Gastrocnemius medialis (tissue), 4 donors: ENCODE measurements at regions not wholly inside any gene's neighbourhood (a gene's known extent, or its start where the extent isn't known, plus 50 kb on each side); places are given as distances from the start of the nearest gene placed in this dataset.

Experiments
- POLR2A ChIP-seq, 2 donors: fragments of 450-650 bp; IDR thresholded peaks; one replicate each; pipeline ENCODE4 v1.6.1; 2017; ENCODE audit warnings: antibody characterized with exemption in 2 of 2, mild to moderate bottlenecking in 2 of 2, moderate library complexity in 2 of 2
- TF ChIP-seq, protein P1 (sequence below), 5 experiments: fragments of 450-650 bp in 3 of 5; fragments of 200-600 bp in 2 of 5; sonication (generic) in 2 of 5; IDR thresholded peaks in 4 of 5; conservative IDR thresholded peaks in 1 of 5; 1 replicate in 4 of 5; 2 replicates in 1 of 5; pipeline ENCODE4 v1.5.1; 2016 to 2019; ENCODE audit warnings: antibody characterized with exemption in 5 of 5, mild to moderate bottlenecking in 3 of 5, moderate library complexity in 3 of 5

DNA sequence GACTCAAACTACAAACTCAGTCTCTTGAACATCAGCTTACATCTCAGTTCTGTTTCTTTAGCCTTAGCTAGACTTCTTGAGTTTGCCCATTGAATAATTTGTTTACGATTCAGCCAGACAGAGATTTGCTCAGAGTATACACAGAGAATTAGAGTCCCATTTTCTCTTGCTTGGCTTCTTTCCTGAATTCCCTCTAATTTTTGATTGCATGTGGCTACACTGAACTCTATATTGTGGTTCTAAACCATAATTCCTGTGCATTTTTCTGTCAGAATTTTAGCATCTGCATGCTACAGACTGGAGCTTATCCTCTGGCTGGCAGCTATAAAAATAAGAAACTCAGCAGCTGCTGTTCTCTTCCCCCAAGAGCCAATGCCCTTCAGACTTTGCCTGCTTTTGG lies 354.9 kb downstream of the MDFIC start:
- TF ChIP-seq, protein P1, sequence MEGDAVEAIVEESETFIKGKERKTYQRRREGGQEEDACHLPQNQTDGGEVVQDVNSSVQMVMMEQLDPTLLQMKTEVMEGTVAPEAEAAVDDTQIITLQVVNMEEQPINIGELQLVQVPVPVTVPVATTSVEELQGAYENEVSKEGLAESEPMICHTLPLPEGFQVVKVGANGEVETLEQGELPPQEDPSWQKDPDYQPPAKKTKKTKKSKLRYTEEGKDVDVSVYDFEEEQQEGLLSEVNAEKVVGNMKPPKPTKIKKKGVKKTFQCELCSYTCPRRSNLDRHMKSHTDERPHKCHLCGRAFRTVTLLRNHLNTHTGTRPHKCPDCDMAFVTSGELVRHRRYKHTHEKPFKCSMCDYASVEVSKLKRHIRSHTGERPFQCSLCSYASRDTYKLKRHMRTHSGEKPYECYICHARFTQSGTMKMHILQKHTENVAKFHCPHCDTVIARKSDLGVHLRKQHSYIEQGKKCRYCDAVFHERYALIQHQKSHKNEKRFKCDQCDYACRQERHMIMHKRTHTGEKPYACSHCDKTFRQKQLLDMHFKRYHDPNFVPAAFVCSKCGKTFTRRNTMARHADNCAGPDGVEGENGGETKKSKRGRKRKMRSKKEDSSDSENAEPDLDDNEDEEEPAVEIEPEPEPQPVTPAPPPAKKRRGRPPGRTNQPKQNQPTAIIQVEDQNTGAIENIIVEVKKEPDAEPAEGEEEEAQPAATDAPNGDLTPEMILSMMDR (IDR thresholded peaks at IDR 0.05 in 4 of 5, conservative IDR thresholded peaks at IDR 0.05 in 1 of 5) = no peak
- no peak for TF ChIP-seq POLR2A (IDR thresholded peaks at IDR 0.05)
